Retinal pigment epithelial cell (primary cell): ENCODE measurements at regions not wholly inside any gene's neighbourhood (a gene's known extent, or its start where the extent isn't known, plus 50 kb on each side); places are given as distances from the start of the nearest gene placed in this dataset.

Source experiments
- DNase-seq: peaks from one replicate; pipeline ENCODE4 v3.0.0-alpha.2; 2010; ENCODE audit warnings: low read depth
- H3K4me3 ChIP-seq: 2 replicates; pipeline ENCODE4 v1.5.1; 2011; ENCODE audit warnings: mild to moderate bottlenecking, low read length, control low read depth, moderate library complexity
- CTCF ChIP-seq: conservative IDR thresholded peaks from 2 replicates; pipeline ENCODE4 v1.5.1; 2011; ENCODE audit warnings: low read depth, low read length, control low read depth, inconsistent platforms

- TF ChIP-seq CTCF = no peak
- no peak overlapping the region for H3K4me3 ChIP-seq
- no peak for DNase-seq
These were observed 65.0 kb upstream of the SLC2A12 start for GRCh38 chr6:134117409-134117808.

- no peak for DNase-seq
- TF ChIP-seq CTCF = no peak
- H3K4me3 ChIP-seq = no peak overlapping the region
These were observed 63.3 kb upstream of the SLC2A12 start for GRCh38 chr6:134115715-134116074.

DNA sequence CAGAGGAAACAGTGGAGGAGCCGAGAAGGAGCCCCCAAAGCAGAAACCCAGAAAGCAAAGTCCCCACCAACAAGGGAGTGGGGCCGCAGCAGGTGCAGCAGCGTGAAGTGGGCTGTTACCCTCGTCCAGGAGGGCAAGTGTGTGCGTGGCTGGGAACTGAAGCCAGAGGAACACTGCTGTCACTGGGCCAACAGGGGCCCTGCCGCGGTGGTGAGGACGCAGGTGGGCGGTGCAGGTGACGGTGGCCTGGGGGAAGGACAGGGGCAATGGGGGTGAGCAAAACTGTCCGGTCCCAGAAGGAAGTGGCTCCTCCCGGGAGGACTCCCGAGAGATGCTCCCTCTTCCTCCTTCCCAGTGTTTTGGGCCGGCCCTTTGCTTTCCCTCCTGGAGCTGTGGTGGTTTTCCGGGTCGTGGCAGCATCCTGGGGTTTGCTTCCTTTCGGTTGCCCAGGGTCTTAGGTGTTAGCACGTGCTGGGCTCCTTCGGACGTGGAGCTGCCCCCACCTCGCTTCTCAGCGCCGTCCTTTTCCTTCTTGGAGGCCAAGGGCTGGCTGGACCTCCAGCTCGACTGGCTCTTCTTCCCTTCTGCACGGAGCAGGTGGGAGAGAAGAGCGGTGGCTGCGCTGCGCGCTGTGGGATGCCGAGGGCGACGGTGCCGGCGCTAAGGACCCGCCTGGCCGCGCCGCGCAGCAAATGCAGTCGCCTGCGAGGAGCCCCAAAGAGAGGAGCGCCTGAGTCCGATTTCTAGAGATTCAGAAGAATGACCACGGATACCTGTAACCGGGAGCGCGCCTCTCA, 62.7 kb upstream of the SLC2A12 start:
- H3K4me3 ChIP-seq = no peak overlapping the region
- TF ChIP-seq CTCF = no peak
- DNase-seq = no peak

GRCh38 chr6:134114489-134114888, 62.1 kb upstream of the SLC2A12 start:
- no peak for TF ChIP-seq CTCF
- no peak for DNase-seq
- H3K4me3 ChIP-seq = no peak overlapping the region

GRCh38 chr6:134111726-134112125, 59.3 kb upstream of the SLC2A12 start:
- no peak for TF ChIP-seq CTCF
- no peak for DNase-seq
- no peak overlapping the region for H3K4me3 ChIP-seq

DNA sequence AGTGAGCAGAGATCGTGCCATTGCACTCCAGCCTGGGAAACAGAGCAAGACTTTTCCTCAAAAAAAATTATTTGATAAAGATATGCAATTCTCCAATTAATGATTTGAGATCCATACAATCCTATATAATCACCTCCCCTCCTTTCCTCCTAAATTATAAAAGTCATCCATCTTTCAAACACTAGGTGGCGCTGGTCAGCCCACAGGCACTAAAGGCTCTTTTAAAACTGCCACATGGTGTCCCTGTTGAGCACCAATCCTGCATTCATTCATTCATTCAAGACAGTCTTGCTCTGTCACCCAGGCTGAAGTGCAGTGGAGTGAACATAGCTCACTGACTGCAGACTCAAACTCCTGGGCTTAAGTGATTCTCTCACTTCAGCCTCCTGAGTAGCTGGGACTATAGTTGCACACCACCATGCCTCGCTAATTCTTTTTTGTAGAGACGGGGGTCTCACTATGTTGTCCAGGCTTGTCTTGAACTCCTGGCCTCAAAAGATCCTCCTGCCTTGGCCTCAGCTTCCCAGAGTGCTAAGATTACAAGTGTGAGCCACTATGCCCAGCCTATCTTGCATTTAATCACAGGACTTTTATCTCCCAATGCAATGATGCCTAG, 58.7 kb upstream of the SLC2A12 start:
- DNase-seq = no peak
- peak; percentile 83 for TF ChIP-seq CTCF
- H3K4me3 ChIP-seq = no peak overlapping the region

DNA sequence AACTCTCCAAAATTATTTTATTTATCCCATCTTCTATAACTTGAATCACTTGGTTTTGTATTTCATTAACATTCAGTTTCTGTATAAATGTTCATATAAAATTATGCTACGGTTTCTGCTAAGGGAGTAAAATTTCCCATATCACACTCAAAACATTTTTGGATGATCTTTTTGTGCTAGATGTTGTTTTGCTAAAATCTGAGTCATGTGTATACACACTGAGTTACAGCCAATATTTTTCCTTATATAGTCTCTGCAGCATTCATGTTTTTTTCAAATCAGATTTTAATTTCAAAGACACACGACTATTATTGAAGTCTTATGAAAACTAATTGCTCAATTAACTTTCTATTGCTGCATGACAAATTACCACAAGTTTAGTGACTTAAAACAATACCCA, 54.3 kb upstream of the SLC2A12 start:
- no peak overlapping the region for H3K4me3 ChIP-seq
- DNase-seq = no peak
- no peak for TF ChIP-seq CTCF
